IPS-18a (cell line): ENCODE measurements at regions not wholly inside any gene's neighbourhood (a gene's known extent, or its start where the extent isn't known, plus 50 kb on each side); places are given as distances from the start of the nearest gene placed in this dataset.
"Not testable (repeated sequence)": the region's sequence is repeated elsewhere in the genome, so short reads cannot be mapped to it uniquely, and the experiment has no call there.

ENCODE experiments used
- H3K27ac ChIP-seq: one replicate; pipeline ENCODE4 v1.5.1; 2013; ENCODE audit warnings: low read length
- H3K27me3 ChIP-seq: one replicate; pipeline ENCODE4 v1.6.1; 2013; ENCODE audit warnings: mild to moderate bottlenecking, low read length; ENCODE audit not compliant: control insufficient read depth, insufficient read depth
- H3K36me3 ChIP-seq: one replicate; pipeline ENCODE4 v1.6.1; 2013; ENCODE audit warnings: low read depth, low read length; ENCODE audit not compliant: control insufficient read depth
- H3K4me1 ChIP-seq: one replicate; pipeline ENCODE4 v1.6.1; 2013; ENCODE audit warnings: low read depth, low read length; ENCODE audit not compliant: control insufficient read depth
- H3K4me3 ChIP-seq: one replicate; pipeline ENCODE4 v1.5.1; 2013; ENCODE audit warnings: low read length
- H3K9ac ChIP-seq: one replicate; pipeline ENCODE4 v1.6.1; 2013; ENCODE audit warnings: mild to moderate bottlenecking, low read length, moderate library complexity
- H3K9me3 ChIP-seq: one replicate; pipeline ENCODE4 v1.6.1; 2013; ENCODE audit warnings: low read depth, low read length; ENCODE audit not compliant: control insufficient read depth

GRCh38 chr13:81102066-81102465 is 761.1 kb upstream of the SPRY2 start:
- H3K4me3 ChIP-seq, H3K36me3 ChIP-seq, H3K9ac ChIP-seq, H3K4me1 ChIP-seq, H3K9me3 ChIP-seq, H3K27ac ChIP-seq, H3K27me3 ChIP-seq: not testable (repeated sequence)

GRCh38 chr13:81089371-81090157 is 748.6 kb upstream of the SPRY2 start:
- no peaks in the 10 kb centered on the region for H3K9me3 ChIP-seq
- no peaks in the 10 kb centered on the region for H3K36me3 ChIP-seq
- H3K9ac ChIP-seq: no peak overlapping the region
- no peak overlapping the region for H3K4me3 ChIP-seq
- H3K27me3 ChIP-seq: no peaks in the 10 kb centered on the region
- no peaks in the 10 kb centered on the region for H3K4me1 ChIP-seq
- no peak overlapping the region for H3K27ac ChIP-seq

- H3K9me3 ChIP-seq: no peaks in the 10 kb centered on the region
Measured at GRCh38 chr13:81080911-81081454, 740.1 kb upstream of the SPRY2 start.

GRCh38 chr13:81078048-81078447 is 737.1 kb upstream of the SPRY2 start:
- no peaks in the 10 kb centered on the region for H3K27me3 ChIP-seq
- no peak overlapping the region for H3K27ac ChIP-seq
- no peaks in the 10 kb centered on the region for H3K9me3 ChIP-seq
- no peaks in the 10 kb centered on the region for H3K36me3 ChIP-seq
- H3K4me3 ChIP-seq: no peak overlapping the region
- H3K4me1 ChIP-seq: no peaks in the 10 kb centered on the region
- H3K9ac ChIP-seq: no peak overlapping the region

More at GRCh38 chr13:81080911-81081454, 740.1 kb upstream of the SPRY2 start:
- no peaks in the 10 kb centered on the region for H3K27me3 ChIP-seq
- H3K36me3 ChIP-seq: no peaks in the 10 kb centered on the region
- no peak overlapping the region for H3K4me3 ChIP-seq
- H3K4me1 ChIP-seq: no peaks in the 10 kb centered on the region
- no peak overlapping the region for H3K27ac ChIP-seq
- H3K9ac ChIP-seq: no peak overlapping the region

GRCh38 chr13:81069822-81070221 is 728.9 kb upstream of the SPRY2 start:
- not testable (repeated sequence) for H3K9ac ChIP-seq, H3K9me3 ChIP-seq, H3K4me1 ChIP-seq, H3K27ac ChIP-seq, H3K27me3 ChIP-seq, H3K36me3 ChIP-seq, H3K4me3 ChIP-seq

GRCh38 chr13:81058916-81059290 is 718.0 kb upstream of the SPRY2 start:
- Histone ChIP-seq H3K9me3 (no peaks in the 10 kb centered on the region), H3K9ac (no peak overlapping the region), H3K4me3 (no peak overlapping the region), H3K27me3 (no peaks in the 10 kb centered on the region), H3K36me3 (no peaks in the 10 kb centered on the region), H3K27ac (no peak overlapping the region), H3K4me1 (no peaks in the 10 kb centered on the region)

- H3K4me3 ChIP-seq: no peak overlapping the region
- no peaks in the 10 kb centered on the region for H3K9me3 ChIP-seq
- no peaks in the 10 kb centered on the region for H3K36me3 ChIP-seq
- no peaks in the 10 kb centered on the region for H3K4me1 ChIP-seq
- H3K27ac ChIP-seq: no peak overlapping the region
- no peaks in the 10 kb centered on the region for H3K27me3 ChIP-seq
- no peak overlapping the region for H3K9ac ChIP-seq
Measured at GRCh38 chr13:81058211-81058915, 717.4 kb upstream of the SPRY2 start.

- Histone ChIP-seq H3K9me3 (no peaks in the 10 kb centered on the region), H3K9ac (no peak overlapping the region), H3K4me1 (no peaks in the 10 kb centered on the region), H3K27ac (no peak overlapping the region), H3K27me3 (no peaks in the 10 kb centered on the region), H3K4me3 (no peak overlapping the region), H3K36me3 (no peaks in the 10 kb centered on the region)
Measured at GRCh38 chr13:81051873-81052272, 710.9 kb upstream of the SPRY2 start.

GRCh38 chr13:81048026-81048461 is 707.1 kb upstream of the SPRY2 start:
- Histone ChIP-seq H3K36me3 (no peaks in the 10 kb centered on the region), H3K9me3 (no peaks in the 10 kb centered on the region), H3K4me3 (no peak overlapping the region), H3K9ac (no peak overlapping the region), H3K27ac (no peak overlapping the region), H3K27me3 (no peaks in the 10 kb centered on the region), H3K4me1 (no peaks in the 10 kb centered on the region)

GRCh38 chr13:81041761-81042160 is 700.8 kb upstream of the SPRY2 start:
- no peaks in the 10 kb centered on the region for H3K4me1 ChIP-seq
- H3K9me3 ChIP-seq: no peaks in the 10 kb centered on the region
- H3K27ac ChIP-seq: no peak overlapping the region
- H3K4me3 ChIP-seq: no peak overlapping the region
- no peak overlapping the region for H3K9ac ChIP-seq
- H3K27me3 ChIP-seq: no peaks in the 10 kb centered on the region
- no peaks in the 10 kb centered on the region for H3K36me3 ChIP-seq

- Histone ChIP-seq H3K4me3 (no peak overlapping the region), H3K9ac (no peak overlapping the region), H3K27ac (no peak overlapping the region), H3K36me3 (no peaks in the 10 kb centered on the region), H3K27me3 (no peaks in the 10 kb centered on the region), H3K9me3 (no peaks in the 10 kb centered on the region), H3K4me1 (no peaks in the 10 kb centered on the region)
Measured at GRCh38 chr13:81031996-81032395, 691.1 kb upstream of the SPRY2 start.
